GM18505 (cell line): ENCODE measurements at regions not wholly inside any gene's neighbourhood (a gene's known extent, or its start where the extent isn't known, plus 50 kb on each side); places are given as distances from the start of the nearest gene placed in this dataset.
"Not testable (repeated sequence)": the region's sequence is repeated elsewhere in the genome, so short reads cannot be mapped to it uniquely, and the experiment has no call there.

ENCODE experiments used
- ATAC-seq: cut with Tn5 transposase; IDR thresholded peaks from one replicate; pipeline ENCODE4 v1.9.1; 2021; ENCODE audit not compliant: unreplicated experiment
- POLR2A ChIP-seq: IDR thresholded peaks from 4 replicates; pipeline ENCODE4 v1.6.1; 2011; ENCODE audit warnings: borderline replicate concordance; ENCODE audit not compliant: insufficient read depth, insufficient read length; ENCODE audit errors: extremely low read depth

DNA sequence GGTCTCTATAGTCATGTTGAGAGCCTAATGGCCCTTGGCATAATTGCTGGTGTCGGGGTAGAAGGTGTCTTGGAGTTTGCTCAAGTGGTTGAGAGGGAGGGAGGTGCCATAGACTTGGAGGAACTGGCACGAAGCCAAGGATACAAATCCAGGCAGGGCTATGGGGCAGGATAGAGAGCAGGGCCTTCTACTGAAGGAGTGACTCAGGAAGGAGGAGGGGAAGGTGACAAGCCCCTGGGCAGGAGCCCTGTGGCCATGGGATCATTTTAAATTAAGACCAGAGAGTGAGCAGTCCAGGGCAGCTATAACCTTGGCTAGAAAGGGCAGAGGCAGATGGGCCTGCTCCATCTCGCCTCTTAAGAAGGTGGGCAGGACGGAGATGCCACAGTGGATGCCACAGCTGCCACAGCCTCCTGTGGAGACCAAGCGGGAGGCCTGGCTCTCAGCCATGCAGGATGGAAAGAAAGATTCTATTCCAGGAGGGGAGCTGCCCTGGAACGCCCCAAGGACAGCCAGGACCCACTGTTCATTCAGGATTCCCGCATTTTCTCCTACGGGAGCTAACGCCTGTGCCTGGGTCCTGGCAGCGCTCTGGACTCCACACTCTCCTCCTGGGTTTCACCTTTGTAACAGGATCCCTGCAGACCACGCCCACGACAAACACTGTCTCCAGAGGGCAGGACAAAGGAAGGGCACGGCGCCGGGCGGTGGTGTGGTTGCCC, 189.6 kb downstream of the KLRB1 start:
- ATAC-seq: not testable (repeated sequence)

DNA sequence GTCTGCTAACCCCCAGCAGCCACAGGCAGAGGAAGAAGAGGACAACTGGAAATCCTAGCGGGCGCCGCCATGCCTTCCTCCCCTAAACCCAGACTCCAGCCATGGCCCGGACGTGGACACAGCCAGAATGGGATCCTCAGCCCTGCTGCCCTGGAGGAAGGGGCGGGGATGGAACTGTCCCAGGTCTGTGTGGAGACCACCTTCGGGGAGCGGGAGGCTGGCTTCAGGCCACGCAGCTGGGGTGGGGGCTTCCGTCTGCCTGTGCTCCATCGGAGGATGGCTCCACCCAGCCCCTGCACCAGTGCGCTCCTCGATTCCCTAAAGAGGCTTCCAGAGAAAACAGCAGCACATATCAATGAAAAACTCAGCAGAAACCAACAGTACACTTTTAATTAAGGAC, 190.4 kb downstream of the KLRB1 start:
- ATAC-seq: not testable (repeated sequence)

DNA sequence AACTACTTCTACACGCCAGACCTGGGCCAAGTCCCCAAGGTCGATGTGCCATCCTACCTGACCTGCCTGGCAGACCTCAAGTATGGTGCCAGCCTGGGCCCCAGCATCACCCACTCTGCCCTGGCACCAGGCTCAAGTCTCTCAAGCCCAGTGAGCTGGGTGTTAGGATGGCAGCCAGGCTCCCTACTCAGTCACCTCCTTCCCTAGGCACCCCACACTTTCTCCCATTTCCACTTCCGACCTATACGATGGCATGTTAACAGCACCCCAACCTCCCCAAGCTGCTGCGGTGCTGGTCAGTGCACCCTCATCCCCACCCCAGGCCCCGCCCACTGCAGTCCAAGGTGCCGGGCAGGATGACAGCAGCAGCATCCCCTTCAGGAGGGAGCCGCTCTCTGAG, 191.4 kb downstream of the KLRB1 start:
- not testable (repeated sequence) for ATAC-seq

DNA sequence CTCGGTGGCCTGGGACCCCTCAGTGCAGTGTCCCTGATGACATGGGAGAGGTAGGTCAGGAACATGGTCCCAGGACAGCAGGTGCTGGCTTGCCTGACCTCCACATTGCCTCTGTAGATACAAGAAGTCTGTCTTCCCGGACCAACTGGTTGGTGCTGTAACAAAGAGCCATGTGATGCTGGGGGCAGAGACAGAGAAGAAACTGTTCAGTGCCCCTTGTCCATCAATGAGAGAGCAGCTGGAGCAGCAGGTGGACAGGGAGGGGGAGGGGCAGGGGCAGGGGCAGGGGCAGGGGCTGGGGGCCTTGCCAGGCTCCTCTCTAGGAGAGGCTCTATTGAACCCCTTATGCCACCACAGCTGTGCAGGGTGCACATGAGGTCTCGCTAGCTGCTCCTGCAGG, 191.8 kb downstream of the KLRB1 start:
- ATAC-seq: not testable (repeated sequence)

DNA sequence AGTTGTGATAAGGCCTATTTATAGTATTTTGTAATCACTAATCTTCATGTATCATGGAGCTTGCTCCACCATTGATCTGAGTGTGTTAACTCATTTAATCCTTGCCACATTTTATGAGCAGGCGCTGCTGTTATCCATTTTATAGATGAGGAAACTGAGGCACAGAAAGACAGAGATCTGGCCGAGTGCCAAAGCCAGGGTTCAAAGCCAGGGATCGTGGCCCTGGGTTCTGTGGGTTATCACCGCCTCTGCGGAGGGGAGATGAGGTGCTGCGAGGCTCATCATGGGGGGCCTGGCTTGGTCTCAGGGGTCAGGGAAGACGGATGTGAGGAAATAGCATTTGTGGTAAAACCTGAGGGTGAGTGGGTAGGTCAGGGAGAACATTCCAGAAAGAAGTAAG, 193.9 kb downstream of the KLRB1 start:
- ATAC-seq: not testable (repeated sequence)

DNA sequence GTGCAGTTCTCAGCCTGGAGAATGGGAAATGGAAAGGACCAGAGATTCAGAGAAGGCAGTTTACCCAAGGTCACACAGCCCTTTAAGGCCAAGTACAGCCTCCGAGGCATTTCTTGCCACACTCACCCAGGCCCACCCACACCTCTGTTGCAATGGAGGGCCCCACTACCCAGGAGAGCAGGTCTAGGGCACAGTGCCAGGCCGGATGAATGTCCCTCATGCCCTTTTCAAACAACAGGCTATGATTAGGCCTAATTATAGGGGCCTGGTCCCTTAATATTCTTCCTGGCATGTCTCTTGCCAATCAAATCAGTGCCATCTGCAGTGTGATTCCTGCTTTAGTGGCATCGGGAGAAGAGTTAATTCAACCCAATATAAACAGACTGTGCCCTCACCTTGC, 195.3 kb downstream of the KLRB1 start:
- not testable (repeated sequence) for ATAC-seq

DNA sequence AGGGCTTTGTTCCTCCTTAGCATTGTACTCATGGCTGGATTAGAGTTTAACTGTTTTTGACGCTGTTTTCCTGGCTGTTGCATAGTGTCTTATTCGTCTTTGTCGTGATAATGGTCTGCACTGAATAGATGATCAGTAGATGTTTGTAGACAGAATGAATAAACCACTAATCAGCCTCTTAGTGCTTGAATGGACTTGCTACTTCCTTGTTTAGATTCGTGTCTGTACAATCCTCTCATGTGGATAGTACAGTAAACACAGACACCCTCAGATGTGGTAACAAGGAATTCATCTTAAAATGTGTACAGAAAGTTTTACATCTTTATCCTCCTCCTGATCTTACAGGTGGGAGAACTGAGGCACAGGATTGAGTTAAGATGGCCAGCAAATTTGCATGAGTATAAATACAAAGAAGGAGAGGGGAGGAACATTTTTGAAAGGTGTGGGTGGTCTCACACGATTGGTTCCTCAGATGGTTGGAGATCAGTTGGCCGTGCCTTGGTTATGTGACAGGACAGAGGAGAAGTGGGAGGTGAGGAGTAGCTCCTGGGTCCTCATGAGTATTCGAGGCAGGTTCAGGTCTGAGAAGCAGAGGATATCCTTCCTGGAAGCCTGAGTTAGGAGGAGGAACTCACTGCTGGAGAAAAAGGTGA, 196.0 kb downstream of the KLRB1 start:
- ATAC-seq: not testable (repeated sequence)

DNA sequence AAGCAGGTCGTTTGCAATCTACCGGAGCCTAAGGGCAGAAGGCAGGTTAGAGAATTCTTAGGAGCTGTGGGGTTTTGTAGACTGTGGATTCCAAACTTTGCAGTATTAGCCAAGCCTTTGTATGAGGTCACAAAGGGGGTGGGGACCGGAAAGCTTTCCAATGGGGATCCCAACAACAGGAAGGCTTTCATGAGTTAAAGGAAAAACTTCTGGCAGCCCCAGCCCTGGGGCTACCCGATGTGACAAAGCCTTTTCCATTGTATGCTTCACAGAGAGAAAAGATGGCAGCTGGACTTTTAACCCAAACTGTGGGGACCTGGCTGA, 199.2 kb upstream of the PZP start:
- ATAC-seq: not testable (repeated sequence)

DNA sequence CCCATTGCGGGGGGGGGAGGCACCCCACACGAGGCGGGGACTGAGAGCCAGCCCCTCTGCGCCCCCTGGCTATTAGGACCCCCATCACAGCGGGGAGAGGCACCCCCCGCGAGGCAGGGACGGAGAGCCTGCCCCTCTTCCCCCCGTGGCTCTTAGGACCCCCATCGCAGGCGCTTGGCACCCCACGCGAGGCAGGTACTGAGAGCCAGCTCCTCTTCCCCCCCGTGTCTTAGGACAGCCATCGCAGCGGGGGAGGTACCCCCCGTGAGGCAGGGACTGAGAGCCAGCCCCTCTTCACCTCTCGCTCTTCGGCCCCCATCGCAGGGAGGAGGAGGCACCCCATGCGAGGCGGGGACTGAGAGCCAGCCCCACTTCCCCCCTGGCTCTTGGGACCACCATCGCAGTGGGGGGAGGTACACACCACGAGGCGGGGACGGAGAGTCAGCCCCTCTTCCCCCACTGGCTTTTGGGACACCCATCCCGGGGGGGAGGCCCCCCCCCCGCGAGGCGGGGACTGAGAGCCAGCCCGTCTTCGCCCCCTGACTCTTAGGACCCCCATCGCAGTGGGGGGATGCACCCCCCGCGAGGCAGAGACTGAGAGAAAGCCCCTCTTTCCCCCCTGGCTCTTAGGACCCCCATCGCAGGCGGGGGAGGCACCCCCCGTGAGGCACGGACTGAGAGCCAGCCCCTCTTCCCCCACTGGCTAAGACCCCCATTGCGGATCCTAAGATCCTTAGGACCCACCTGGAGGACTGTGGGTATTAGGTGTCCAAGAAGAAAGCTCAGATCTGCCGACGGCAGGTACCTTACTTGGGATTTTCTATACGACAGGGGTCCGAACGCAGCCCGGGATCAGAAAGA, 198.6 kb upstream of the PZP start:
- ATAC-seq: no peak
- no peak for TF ChIP-seq POLR2A

DNA sequence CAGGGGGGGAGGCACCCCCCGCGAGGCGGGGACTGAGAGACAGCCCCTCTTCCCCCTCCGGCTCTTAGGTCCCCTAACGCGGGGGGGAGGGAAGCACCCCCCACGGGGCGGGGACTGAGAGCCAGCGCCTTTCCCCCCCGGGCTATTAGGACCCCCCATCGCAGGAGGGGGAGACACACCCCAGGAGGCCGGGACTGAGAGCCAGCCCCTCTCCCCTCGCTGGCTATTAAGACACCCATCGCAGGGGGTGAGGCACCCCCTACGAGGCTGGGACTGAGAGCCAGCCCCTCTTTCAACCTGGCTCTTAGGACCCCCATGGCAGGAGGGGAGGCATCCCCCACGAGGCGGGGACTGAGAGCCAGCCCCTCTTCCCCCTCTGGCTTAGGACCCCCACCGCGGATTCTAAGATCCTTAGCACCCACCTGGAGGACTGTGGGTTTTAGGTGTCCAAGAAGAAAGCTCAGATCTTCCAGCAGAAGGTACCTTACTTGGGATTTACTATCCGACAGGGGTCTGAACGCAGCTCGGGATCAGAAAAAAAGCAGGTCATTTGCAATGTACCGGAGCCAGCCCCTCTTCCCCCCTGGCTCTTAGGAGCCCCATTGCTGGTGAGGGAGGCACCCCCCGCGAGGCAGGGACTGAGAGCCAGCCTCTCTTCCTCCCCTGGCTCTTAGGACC, 197.8 kb upstream of the PZP start:
- no peak for TF ChIP-seq POLR2A
- ATAC-seq: no peak

DNA sequence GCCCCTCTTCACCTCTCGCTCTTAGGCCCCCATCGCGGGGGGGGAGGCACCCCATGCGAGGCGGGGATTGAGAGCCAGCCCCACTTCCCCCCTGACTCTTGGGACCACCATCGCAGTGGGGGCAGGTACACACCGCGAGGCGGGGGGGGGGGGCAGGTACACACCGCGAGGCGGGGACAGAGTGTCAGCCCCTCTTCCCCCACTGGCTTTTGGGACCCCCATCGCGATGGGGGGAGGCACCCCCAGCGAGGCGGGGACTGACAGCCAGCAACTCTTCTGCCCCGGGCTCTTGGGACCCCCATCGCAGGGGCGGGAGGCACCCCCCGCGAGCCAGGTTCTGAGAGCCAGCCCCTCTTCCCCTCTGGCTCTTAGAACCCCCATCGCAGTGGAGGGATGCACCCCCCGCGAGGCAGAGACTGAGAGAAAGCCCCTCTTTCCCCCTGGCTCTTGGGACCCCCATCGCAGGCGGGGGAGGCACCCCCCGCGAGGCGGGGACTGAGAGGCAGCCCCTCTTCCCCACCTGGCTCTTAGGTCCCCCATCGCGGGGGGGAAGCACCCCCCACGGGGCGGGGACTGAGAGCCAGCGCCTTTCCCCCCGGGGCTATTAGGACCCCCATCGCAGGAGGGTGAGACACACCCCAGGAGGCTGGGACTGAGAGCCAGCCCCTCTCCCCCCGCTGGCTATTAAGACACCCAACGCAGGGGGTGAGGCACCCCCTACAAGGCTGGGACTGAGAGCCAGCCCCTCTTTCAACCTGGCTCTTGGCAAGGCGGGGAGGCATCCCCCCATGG, 196.5 kb upstream of the PZP start:
- ATAC-seq: no peak
- TF ChIP-seq POLR2A: no peak

DNA sequence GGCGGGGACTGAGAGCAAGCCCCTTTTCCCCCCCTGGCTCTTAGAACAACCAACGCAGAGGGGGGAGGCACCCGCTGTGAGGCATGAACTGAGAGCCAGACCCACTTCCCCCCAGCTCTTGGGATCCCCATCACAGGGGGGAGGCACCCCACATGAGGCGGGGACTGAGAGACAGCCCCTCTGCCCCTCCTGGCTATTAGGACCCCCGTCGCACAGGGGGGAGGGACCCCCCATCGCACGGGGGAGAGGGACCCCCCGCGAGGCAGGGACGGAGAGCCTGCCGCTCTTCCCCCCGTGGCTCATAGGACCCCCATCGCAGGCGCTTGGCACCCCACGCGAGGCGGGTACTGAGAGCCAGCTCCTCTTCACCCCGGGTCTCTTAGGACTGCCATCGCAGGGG, 195.8 kb upstream of the PZP start:
- no peak for TF ChIP-seq POLR2A
- ATAC-seq: no peak

DNA sequence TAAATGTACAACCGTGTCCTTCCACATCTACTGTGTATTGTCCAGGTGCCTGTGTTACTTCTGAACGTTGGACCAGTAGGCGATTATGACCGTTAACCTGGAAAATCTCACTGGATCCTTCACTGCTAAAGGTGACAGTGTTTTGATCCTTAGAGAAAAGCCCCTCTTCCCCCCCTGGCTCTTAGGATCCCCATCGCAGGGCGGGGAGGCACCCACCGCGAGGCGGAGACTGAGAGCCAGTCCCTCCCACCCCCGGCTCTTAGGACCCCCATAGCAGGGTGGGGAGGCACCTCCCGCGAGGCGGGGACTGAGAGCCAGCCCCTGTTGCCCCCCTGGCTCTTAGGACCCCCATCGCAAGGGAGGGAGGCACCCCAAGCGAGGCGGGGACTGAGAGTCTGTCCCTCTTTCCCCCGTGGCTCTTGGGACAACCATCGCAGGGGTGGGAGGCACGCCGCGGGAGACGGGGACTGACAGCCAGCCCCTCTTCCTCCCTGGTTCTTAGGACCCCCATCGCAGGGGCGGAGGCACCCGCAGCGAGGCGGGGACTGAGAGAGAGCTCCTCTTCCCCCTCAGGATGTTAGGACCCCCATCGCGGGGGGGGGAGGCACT, 194.3 kb upstream of the PZP start:
- ATAC-seq: not testable (repeated sequence)

DNA sequence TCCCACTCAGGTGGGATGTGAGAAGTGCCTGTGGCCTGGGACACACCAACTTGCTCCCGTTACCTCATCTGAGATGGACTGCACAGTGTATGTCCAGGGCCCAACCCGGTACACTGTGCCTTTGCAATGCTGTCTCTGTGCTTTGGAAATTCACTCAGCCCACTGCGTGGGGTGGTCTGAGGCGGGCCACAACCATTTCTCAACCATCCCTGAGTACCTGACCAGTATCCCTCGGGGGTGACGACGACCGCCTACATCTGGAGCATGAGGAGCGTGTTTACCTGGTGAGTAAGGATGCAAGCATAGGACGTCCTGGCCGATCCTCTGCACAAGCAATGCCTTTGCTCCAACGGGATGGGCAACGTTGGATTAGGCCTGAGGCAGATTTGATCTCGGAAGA, 188.2 kb upstream of the PZP start:
- not testable (repeated sequence) for ATAC-seq

DNA sequence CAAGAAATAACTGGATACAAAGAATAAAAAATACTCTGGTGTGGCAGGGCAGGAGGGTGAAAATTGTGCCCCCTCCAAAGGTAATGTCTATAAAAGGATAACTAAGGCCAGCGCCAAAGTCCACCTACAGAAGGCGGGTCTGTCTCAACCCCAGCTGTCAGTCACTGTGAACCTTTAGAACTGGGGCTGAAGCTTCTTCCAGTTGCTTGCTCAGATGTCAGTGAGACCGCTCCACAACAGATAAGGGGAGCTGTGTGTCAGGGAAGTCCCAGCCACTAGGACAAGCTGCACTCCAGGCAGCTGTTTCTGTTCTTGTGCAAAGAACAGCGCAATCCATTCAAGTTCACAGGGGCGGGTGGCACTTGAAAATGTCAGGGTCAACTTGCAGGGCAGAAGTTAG, 187.0 kb upstream of the PZP start:
- ATAC-seq: not testable (repeated sequence)
